Stimulated activated CD4-positive, alpha-beta T cell treated with anti-CD3 and anti-CD28 coated beads, Interleukin-4, amount 100 ng/mL, for 24 hours (primary cell): ENCODE measurements at regions not wholly inside any gene's neighbourhood (a gene's known extent, or its start where the extent isn't known, plus 50 kb on each side); places are given as distances from the start of the nearest gene placed in this dataset.
"Not testable (repeated sequence)": the region's sequence is repeated elsewhere in the genome, so short reads cannot be mapped to it uniquely, and the experiment has no call there.

Source experiments
- DNase-seq: peaks from one replicate; pipeline ENCODE4 v3.0.0-alpha.2; 2020

DNA sequence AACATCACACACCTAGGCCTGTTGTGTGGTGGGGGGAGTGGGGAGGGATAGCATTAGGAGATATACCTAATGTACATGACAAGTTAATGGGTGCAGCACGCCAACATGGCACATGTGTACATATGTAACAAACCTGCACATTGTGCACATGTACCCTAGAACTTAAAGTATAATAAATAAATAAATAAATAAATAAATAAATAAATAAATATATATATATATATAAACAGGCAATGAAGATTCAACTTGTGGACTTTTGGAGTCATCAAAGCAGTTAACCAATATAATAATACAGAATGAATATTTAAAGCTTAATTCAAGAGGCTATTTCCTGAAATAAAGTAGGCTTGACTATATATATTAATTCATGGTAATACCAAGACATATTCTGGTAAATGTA is 167.0 kb downstream of the FOXD2 start:
- not testable (repeated sequence) for DNase-seq

DNA sequence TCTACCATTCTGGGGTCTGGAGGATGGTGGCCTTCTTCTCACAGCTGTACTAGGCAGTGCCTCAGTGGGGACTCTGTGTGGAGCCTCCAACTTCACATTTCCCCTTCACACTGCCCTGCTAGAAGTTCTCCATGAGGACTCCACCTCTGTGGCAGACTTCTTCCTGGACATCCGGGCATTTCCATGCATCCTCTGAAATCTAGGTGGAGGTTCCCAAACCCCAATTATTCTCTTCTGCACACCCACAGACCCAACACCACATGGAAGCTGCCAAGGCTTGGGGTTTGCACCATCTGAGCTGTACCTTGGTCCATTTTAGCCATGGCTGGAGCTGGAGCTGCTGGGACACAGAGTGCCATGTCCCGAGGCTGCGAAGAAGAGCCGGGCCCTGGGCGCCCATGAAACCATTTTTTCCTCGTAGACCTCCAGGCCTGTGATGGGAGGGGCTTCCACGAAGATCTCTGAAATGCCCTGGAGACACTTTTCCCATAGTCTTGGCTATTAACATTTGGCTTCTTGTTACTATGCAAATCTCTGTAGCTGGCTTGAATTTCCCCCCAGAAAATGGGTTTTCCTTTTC is 170.5 kb downstream of the FOXD2 start:
- DNase-seq = no peak

DNA sequence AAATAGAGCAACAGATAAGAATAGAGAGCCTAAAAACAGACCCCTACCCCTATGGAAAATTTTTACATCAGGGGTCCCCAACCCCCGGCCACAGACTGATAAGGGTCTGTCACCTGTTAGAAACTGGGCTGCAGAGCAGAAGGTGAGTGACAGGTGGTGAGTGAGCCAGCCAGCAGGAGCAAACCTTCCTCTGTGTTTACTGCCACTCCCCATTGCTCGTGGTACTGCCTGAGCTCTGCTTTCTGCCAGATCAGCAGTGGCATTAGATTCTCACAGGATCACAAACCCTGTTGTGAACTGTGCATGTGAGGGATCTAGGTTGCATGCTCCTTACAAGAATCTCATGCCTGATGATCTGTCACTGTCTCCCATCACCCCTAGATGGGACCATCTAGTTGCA is 174.1 kb downstream of the FOXD2 start:
- no peak for DNase-seq

DNA sequence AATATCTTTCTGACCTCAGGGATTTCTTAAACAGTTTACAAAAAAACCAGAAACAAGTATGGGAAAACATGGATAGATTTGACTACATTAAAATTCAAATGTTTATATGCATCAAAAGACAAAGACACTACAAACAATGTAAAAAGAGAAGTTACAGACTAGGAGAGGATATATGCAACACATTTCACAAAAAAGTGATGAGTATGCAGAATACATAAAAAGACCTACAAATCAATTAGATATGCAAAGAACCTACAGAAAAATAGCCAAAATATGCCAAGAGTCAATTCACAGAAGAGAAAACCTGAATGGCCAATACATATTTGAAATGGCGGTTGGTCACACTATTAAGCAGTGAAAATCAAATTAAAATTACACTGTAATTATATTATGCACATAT is 175.0 kb downstream of the FOXD2 start:
- DNase-seq = no peak

DNA sequence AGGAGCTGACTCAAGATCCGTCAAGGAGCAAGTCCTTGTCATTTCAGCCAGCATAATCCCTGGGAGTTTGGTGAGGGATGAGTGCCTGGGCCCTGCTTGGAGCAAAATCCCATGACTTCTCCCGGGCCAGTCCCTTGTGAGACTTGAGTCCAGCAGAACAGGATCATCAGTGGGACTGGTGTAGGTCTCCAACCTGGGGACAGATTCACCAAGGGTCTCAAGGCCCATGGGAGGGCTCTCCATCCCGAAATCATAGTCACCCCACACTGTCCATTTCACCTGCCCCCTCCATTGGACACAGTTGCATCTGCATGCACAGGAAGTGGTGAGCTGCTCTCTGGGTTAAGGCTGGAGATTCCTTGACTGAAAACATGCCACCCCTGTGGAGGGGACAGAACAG is 178.2 kb downstream of the FOXD2 start:
- no peak for DNase-seq

DNA sequence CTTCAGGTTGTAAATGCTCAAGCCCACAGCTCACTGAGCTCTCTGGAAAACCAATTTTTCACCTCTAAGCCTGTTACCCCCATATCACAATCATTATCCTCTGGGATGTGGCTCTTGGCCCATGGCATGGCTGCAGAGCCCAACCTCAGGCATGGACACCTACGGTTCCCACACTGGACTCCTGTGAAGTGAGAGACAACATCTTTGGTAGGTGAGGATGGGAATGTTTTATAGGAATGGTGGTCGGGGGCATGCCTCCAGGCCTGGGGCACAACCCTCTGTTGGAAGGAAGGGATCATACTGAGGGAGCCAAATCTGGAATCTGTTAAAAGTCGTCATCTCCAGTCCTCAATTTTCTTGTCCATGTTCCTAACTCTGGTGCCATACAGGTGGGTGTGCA is 179.1 kb downstream of the FOXD2 start:
- no peak for DNase-seq

DNA sequence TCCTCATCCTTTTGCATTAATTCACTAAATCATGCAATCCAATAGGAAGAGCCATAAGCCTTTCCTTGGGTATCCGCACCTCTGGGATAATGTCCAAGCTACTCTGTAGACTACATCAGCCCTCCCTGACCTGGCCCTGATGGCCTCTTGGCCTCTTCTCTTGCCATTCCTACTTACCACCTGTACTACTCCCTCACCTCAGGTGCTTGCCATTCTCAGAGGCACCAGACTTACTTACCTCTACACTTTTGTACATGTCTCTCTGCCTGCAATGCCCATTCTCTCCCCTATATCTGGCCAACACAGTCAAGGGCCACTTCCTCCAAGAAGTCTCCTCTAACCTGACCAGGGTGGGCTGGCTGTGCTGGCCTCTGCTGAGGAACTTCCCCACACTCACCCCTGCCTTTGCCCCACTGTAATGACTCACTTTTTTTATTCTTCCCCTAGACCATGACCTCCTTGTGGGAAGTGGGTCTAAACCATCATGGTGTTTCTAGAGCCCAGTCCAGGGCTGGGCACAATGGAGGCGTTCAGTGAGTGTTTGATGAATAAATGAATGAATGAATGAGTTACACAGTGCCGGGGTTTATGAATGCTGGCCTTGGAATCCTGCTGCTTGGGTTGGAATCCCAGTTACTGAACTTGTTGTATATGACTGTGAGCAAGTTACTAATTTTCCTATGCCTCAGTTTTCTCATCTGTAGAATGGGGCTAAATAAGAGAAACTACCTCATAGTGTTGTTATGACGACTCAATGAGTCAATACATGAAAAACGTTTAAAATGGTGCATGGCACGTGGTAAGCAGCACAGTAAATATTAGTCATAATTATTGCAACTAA is 179.8 kb downstream of the FOXD2 start:
- no peak for DNase-seq

DNA sequence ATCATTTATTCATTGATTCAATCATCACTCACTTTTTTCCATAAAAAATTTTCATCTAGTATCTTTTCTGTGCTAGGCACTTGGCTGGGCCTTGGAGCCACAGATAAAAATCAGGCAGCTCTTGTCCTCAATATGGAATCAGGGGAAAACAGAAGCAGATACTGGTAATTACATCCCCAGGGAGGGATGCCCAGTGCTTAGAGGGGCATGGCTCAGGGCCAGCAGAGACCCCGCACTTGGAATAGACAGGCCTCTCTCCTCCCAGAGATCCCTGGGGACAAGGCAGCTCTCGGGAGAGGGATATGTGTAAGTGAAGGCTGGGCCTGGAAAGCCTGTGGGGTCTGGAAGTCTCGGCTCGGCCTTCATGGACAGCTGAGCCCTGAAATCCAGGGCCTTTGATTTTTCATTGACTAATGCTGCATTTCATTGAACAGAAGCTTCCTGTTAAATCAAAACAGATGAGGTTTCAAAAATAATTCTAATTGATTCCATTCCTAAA is 180.4 kb downstream of the FOXD2 start:
- no peak for DNase-seq

DNA sequence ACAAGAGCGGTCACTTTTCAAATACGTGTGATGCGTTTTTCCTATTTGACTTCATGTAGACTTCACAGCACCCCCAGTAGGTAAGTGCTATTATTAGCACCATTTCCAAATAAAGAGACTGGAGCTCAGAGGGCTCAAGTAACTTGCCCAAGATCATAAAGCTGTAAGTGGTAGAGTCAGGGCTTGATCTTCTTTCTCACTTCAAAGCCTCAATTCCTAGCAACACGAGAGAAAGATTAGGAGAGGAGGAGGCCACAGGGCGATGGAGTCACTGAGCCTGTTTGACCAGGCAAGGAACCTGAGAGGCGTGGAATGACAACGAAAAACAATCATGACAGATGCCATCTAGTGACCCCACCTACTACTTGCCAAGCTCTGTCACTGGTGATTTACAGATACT is 181.0 kb downstream of the FOXD2 start:
- DNase-seq = no peak

DNA sequence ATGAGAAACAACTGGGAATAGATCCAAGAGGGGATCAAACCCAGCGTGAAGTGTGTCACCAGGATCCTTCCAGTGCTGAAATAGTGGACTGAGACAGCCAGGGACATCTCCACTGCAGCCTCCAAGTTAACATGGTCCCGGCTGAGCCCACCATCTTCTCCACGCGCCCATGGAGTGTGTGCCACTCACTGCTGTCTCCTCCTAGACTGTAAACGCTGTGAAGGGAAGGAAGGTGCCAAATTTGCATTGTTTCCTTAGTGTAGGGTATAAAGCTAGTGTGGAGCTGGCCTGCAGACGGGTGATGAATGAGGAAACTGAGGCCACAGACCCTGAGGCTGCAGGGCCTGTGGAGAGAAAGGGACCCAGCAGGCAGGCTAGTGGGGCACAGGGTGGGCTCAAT is 183.6 kb downstream of the FOXD2 start:
- no peak for DNase-seq

DNA sequence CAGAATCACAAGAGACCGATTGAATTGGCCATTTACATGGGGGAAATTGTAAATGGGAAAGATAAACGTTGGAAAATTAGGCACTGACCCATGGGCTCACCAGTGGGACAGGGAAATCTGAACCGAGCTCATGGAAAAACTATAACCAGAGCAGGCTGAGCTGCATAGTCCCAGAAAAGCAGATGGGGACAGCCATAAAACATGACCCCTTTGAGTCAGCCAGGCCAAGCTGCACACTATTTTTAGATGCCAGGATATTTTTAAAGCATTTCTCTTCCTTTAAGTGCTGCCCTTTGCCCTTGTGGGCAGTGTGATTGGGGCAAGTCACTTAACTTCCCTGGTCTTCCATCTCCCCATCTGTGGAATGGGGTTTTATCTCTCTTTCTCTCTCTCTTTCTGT is 184.1 kb downstream of the FOXD2 start:
- no peak for DNase-seq

DNA sequence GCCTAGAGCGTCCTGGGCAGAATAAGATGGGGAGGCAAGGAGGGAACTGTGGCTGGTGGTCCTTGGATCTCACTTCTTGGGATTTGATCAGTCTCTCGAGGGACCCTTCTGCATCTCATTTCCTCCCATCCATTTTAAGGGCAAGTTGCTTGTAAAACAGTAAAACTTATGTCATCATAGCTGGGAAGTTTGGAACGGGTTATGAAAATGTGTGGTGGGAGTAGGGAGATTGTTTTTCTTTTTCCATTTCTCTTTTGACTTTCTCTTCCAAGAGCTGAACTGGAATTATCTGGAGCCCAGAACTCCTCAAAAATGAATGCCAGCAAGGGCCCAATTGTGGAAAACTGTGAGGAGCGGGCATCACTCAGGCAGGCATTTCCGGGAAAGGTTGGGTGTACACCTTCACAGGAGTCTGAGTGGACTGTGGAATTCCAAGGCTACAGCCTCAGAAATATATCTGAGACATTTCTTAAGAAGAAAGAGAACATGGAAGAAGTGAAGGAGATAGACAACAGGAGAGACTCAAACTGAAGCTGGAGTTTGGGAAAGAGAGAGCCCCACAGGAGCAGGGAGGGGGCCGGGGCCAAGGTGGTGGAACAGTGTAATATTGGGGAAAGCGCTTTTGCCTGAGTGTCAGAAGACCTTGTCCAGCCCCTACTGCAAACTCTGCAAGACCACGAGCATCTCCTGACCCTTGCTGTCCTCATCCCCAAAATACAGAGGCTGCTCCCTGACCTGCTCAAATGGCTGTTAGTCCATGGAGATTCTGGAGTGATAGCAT is 185.1 kb downstream of the FOXD2 start:
- no peak for DNase-seq

DNA sequence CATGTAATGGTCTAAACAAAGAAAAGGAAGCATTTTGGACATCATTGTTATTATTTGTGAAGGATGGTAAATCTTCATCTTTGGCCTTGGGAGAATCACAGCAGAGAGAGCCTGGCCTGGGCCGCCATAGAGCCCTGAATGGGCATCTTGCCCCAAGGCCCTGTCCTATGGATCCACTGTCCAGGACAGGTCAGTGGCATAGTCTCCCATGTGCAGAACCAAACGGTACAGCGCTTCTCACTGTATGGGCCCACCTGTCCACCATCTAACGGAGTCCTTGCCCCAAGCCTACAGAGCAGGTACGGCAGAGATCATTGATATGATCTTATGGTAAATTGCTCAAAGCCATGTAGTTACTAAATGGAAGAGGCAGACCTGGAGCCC is 185.7 kb downstream of the FOXD2 start:
- no peak for DNase-seq

DNA sequence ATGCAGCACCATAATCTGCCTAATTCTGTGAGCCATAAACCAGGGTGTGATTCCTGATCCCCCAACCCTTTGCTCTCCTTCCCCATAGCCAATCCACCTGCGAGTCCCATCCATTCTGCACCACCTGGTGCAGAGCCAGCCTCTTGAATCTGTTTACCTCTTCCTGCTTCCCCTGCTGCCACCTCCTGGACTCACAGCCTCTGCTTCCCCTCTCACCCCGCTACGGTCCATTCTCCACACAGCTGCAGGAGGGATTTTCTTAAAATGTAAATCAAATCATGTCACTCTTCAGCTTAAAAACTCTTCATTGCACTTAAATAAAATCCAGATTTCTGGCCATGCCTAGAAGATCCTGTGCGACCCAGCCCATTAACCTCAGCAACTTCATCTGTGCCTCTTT is 186.7 kb downstream of the FOXD2 start:
- DNase-seq = no peak

DNA sequence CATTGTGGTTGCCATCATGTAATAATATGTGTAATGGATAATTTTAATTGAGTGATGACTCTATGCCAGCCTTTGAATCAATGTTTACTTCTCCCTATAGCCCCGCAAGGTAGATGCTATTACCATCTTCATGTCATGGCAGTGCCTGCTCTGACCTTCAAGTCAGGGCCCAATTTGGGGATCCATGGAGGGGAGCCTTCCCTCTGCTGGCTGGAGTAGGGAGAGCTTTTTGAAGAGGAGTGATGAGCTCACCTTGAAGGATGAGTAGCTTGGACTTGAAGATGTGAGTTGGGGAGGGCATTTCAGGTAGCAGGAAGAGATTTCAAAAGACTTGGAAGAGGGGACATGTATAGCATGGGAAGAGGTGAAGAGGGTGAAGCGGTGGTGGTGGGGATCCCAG is 189.2 kb downstream of the FOXD2 start:
- DNase-seq = no peak

DNA sequence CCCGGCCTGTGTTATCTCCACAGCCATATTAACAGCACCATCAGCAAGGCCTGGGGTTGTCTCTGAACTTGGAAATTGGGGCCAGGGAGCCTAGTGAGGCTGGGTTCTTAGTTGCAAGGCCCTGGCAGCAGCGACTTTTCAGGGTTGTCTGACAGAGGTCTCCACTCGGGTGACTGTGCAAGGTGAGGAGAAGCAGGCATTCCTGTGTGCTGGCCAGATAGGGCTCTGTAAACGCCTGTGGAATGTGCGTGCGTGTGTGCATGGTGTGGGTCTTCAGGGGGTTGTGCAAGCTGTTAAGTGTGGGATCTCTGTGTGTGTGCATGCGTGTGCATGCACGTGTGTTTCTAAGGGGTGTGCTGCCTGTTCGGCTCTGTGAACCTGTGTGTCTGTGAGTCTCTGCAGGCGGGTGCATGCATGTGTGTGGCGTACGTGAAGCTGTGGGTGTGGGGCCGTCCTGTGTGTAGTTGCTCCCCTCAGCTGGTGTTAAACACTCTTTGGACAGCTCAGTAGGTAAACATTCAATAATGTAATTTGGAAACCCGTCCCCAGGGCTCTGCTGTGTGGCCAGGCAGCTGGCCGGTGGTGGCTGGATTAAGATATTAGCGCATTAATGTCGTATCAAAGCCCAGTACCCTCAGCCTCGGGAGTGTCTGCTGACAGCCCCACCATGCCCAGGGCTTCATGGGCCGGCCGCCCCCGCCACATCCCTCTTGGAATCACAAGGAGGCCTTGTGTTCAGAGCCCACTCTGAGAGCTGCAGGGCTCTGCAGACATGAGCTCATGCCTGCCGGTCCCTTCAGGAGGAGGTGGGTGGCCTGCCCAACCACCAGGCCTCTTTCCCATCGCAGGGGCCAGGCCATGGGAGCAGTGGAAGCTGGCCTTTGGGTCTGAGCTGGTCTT is 189.9 kb downstream of the FOXD2 start:
- DNase-seq = no peak

DNA sequence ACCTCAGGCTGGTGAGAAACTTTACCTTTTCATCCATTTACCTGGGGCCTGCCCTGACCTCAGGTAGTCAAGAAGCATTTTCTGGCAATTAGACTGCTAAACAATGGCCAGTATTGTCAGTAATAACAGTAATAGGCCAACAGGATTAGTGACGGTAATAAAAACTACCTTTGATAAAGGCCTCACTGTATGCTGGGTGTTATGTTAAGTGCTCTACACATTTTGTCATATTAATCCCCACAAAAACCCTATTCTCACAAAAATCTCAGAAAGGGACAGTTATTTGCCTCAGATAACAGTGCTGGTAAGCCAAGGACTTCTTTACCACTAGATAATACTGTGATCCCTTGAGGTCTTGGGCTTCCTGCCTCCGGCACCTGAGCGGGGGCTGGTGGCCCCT is 191.4 kb downstream of the FOXD2 start:
- no peak for DNase-seq

DNA sequence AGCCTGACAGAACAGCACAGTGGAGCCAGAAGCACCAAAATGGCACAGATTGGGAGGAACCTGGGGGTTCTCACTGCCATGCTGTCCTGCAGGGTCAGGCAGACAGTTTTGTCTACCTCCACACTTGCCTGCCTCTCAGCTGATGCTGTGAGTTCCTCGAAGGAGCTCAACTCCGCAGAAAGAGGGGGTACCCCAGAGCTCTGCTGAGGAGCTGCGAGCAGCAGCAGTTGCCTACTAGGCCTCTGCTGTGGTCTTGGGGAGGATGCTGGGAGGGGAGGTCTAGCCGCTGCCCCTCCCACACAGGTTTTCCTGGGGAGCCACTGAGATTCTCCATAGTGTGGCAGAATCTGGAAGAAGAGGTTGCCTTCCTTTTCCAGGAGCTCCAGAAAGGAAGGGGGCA is 192.5 kb downstream of the FOXD2 start:
- DNase-seq = no peak

DNA sequence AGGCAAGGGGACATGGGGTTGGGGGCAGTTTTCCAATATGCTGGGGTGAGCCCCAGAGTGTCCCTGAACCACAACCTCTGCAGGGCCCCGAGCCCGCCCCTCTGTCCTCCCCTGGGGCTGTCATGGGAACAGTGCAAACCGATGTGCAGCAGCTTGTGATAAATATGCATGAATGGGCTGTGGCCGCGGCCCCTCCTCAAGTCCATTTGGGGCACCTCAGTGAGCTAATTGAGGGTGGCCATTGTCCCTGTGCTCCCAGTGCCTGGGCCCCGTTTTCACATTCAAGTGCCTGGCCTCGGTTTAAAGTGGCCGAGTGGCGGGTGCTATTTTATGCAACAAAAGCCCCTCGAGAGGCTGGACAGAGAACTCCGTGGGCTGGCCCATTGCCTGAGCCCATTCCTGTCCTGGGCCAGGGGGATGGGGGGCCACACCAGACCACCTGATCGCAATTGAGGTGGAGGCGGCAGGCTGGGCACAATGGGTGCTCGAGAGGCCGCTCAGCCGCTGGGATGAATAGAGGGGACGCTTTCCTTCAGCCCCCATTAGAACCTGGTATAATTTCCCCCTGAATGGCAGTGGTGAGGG is 193.7 kb downstream of the FOXD2 start:
- DNase-seq = no peak

DNA sequence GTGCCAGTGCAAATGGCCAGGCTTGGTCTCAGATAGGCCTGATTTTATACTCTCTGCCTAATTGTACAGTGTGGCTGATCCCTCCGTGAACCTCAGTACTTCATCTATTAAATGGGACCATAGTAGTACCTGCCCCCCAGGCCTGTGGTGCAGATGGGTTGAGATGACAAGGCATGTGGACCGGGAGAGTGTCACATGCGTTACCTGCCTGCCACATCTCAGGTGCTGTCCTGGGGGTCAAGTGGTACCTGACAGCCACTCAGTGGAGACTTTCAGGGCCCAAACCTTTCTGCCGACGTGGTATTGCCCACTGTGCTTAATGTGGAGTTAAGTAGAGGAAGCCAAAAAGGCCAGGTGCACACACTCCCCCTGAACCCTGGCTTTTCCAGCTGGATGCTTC is 197.3 kb downstream of the FOXD2 start:
- no peak for DNase-seq

DNA sequence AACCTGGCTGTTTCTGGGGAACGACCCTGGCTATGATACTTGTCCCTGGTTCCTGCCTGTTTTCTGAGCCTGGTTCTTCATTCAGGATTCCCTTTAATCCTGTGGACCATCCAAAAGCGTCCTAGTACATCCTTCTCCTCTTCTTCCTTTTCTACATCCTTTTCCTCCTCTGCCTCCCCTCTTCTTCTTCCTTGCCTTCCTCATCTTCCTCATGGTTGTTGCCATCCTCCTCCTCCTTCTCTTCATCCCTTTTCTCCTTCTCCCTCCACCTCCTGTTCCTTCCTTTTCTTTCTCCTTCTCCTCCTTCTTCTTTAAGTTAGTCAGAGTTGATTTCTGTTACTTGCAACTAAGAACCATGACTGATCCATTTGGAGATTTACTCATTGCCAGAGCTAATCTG is 197.8 kb downstream of the FOXD2 start:
- no peak for DNase-seq

DNA sequence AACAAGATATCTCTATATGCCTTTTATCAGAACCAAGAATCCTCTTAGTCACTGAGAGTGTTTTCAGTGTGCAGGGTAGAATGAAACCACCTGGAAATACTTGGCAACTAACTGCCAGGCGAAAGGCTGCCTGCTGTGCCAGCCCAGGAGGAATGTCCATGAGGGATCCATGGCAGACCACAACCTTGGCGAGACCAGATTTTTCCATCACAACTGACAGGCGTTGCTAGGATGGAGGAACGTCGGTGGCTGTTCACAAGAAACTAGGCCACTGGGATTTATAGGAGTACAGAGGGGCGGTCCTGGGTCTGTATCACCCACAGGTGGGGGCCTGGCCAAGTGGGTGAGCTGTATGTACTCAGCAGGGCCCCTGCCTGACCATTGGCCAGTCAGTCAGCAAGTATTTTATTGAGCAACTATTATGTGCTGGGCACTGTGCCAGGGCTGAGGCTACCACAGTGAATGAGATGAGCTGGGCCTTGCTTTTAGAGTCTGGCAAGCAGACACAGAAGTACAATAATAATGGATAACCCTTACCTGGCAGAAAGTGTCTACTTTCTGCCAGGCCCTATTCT is 199.4 kb downstream of the FOXD2 start:
- DNase-seq = no peak
